Lung (tissue), 11 donors: ENCODE measurements at regions not wholly inside any gene's neighbourhood (a gene's known extent, or its start where the extent isn't known, plus 50 kb on each side); places are given as distances from the start of the nearest gene placed in this dataset.

Experiments
- ATAC-seq: fragments of 200-7000 bp; cut with Tn5 transposase; one replicate; pipeline ENCODE4 v1.9.1; 2020; ENCODE audit warnings: moderate number of reproducible peaks; ENCODE audit not compliant: insufficient read depth, low FRiP score
- DNase-seq, 3 donors: peaks; one replicate each; pipeline ENCODE4 v3.0.0-alpha.2; 2013 to 2017
- H3K27ac ChIP-seq, 2 donors: one replicate each; pipeline ENCODE4 v1.5.1; 2013; ENCODE audit warnings: mild to moderate bottlenecking in 2 of 2, moderate library complexity in 2 of 2, control low read depth in 1 of 2, inconsistent platforms in 1 of 2, low read depth in 1 of 2, low read length in 1 of 2
- H3K27me3 ChIP-seq, 3 donors: one replicate each; pipeline ENCODE4 v1.5.1; 2013; ENCODE audit warnings: low read length in 2 of 3; ENCODE audit not compliant: control insufficient read depth in 3 of 3, insufficient read depth in 3 of 3
- H3K36me3 ChIP-seq, 4 donors: one replicate each; pipeline ENCODE4 v1.5.1; 2013; ENCODE audit warnings: low read length in 4 of 4, mild to moderate bottlenecking in 1 of 4, moderate library complexity in 1 of 4; ENCODE audit not compliant: control insufficient read depth in 4 of 4, insufficient read depth in 4 of 4
- H3K4me1 ChIP-seq, 5 donors: one replicate each; pipeline ENCODE4 v1.5.1; 2013; ENCODE audit warnings: low read length in 5 of 5, mild to moderate bottlenecking in 2 of 5, moderate library complexity in 1 of 5; ENCODE audit not compliant: control insufficient read depth in 5 of 5, insufficient read depth in 5 of 5
- H3K4me3 ChIP-seq: one replicate; pipeline ENCODE4 v1.5.1; 2013; ENCODE audit warnings: mild to moderate bottlenecking, control low read depth, moderate library complexity
- H3K9ac ChIP-seq, 2 donors: one replicate each; pipeline ENCODE4 v1.5.1; 2013; ENCODE audit warnings: low read length in 2 of 2, control low read depth in 1 of 2; ENCODE audit not compliant: insufficient read depth in 1 of 2
- H3K9me3 ChIP-seq, 4 donors: one replicate each; pipeline ENCODE4 v1.5.1; 2013; ENCODE audit warnings: low read length in 3 of 4, mild to moderate bottlenecking in 1 of 4, moderate library complexity in 1 of 4; ENCODE audit not compliant: control insufficient read depth in 4 of 4, insufficient read depth in 3 of 4
- CTCF ChIP-seq: IDR thresholded peaks from 2 replicates; pipeline ENCODE4 v1.5.1; 2012; ENCODE audit warnings: mild to moderate bottlenecking; ENCODE audit errors: control extremely low read depth, extremely low read depth
- WGBS, 2 donors: extraction: QIAGEN DNeasy Blood & Tissue Kit; methylation state at CpG; one replicate each; pipeline ENCODE4 v1.1.7; 2013; 5-methylcytosine and 5-hydroxymethylcytosine counted together
- donor health status: control.
- donor health status: control.
- donor health status: Bipolar disorder and iron deficiency.
- donor health status: healthy.
- donor health status: DM: yes; HTN: yes; CAD: no.

GRCh38 chr4:64105903-64106302 lies 303.3 kb downstream of the TECRL start:
- no peak overlapping the region for H3K4me3 ChIP-seq
- no peaks in the 10 kb centered on the region for H3K36me3 ChIP-seq
- no peak overlapping the region for H3K27ac ChIP-seq
- 45% methylated on average over 1 of the region's 1 CpG for WGBS, 2 donors
- no peak for TF ChIP-seq CTCF
- no peaks in the 10 kb centered on the region for H3K27me3 ChIP-seq
- no peak overlapping the region for H3K9ac ChIP-seq
- no peaks in the 10 kb centered on the region for H3K9me3 ChIP-seq
- H3K4me1 ChIP-seq = no peaks in the 10 kb centered on the region
- DNase-seq (no peak), ATAC-seq (no peak)

GRCh38 chr4:64095398-64095797 lies 313.9 kb downstream of the TECRL start:
- Histone ChIP-seq H3K4me1 (no peaks in the 10 kb centered on the region), H3K27me3 (no peaks in the 10 kb centered on the region), H3K9ac (no peak overlapping the region), H3K36me3 (no peaks in the 10 kb centered on the region), H3K27ac (no peak overlapping the region), H3K4me3 (no peak overlapping the region), H3K9me3 (no peaks in the 10 kb centered on the region)
- no peak for TF ChIP-seq CTCF
- ATAC-seq = no peak
- WGBS, 2 donors = 59 to 66% methylated on average over 1 of the region's 1 CpG
- no peak for DNase-seq

- H3K9ac ChIP-seq = no peak overlapping the region
- H3K27me3 ChIP-seq = no peaks in the 10 kb centered on the region
- ATAC-seq (no peak), DNase-seq (no peak)
- no peaks in the 10 kb centered on the region for H3K4me1 ChIP-seq
- H3K27ac ChIP-seq = no peak overlapping the region
- no peaks in the 10 kb centered on the region for H3K9me3 ChIP-seq
- no peak overlapping the region for H3K4me3 ChIP-seq
- TF ChIP-seq CTCF = no peak
- H3K36me3 ChIP-seq = no peaks in the 10 kb centered on the region
These were observed 329.9 kb downstream of the TECRL start for GRCh38 chr4:64079316-64079715.

GRCh38 chr4:64068096-64068495 lies 341.2 kb downstream of the TECRL start:
- Histone ChIP-seq H3K9ac (no peak overlapping the region), H3K36me3 (no peaks in the 10 kb centered on the region)
- no peak for ATAC-seq

More at GRCh38 chr4:64068096-64068495, 341.2 kb downstream of the TECRL start:
- TF ChIP-seq CTCF = no peak
- WGBS, 2 donors = 60 to 66% methylated on average over 4 of the region's 4 CpGs
- Histone ChIP-seq H3K4me3 (no peak overlapping the region), H3K27me3 (no peaks in the 10 kb centered on the region), H3K9me3 (no peaks in the 10 kb centered on the region), H3K27ac (no peak overlapping the region), H3K4me1 (no peaks in the 10 kb centered on the region)
- DNase-seq = no peak
